ENCODE measurements at regions not wholly inside any gene's neighbourhood (a gene's known extent, or its start where the extent isn't known, plus 50 kb on each side); places are given as distances from the start of the nearest gene placed in this dataset.
"Not testable (repeated sequence)": the region's sequence is repeated elsewhere in the genome, so short reads cannot be mapped to it uniquely, and the experiment has no call there.

GRCh38 chr5:166803058-166803457 lies 1488.4 kb upstream of the WWC1 start:
- Histone ChIP-seq H3K9ac (ENCODE audit: control insufficient read depth, insufficient read depth, low read length) (no peak overlapping the region), H3K79me2 (ENCODE audit: control insufficient read depth, insufficient read depth, low read length) (no peaks in the 10 kb centered on the region), H4K20me1 (ENCODE audit: control insufficient read depth, insufficient read depth) (no peaks in the 10 kb centered on the region), H2AFZ (ENCODE audit: control insufficient read depth, low read depth, low read length) (no peak overlapping the region), H3K4me2 (ENCODE audit: control insufficient read depth, insufficient read depth) (no peak overlapping the region), H3K27ac (ENCODE audit: control insufficient read depth, insufficient read depth) (no peak overlapping the region), H3K27me3 (replicated peaks in 1 of 2; ENCODE audit: control insufficient read depth in 2 of 2, insufficient read depth in 2 of 2, low read length in 1 of 2) (no peaks in the 10 kb centered on the region), H3K36me3 (ENCODE audit: control insufficient read depth in 2 of 2, insufficient read depth in 2 of 2, low read length in 1 of 2) (no peaks in the 10 kb centered on the region), H3K4me1 (ENCODE audit: control insufficient read depth, insufficient read depth, low read length) (no peaks in the 10 kb centered on the region), H3K4me3 (no peak overlapping the region), H3K9me3 (replicated peaks; ENCODE audit: control insufficient read depth, insufficient read depth, low read length) (no peaks in the 10 kb centered on the region)
- TF ChIP-seq DPF2 (IDR thresholded peaks at IDR 0.05), result no peak
- no peak for TF ChIP-seq CTCF (IDR thresholded peaks at IDR 0.05 in 2 of 3, conservative IDR thresholded peaks at IDR 0.05 in 1 of 3; ENCODE audit: control insufficient read depth in 2 of 3, extremely low read depth in 1 of 3, insufficient read depth in 1 of 3, low read depth in 3 of 3, low read length in 3 of 3)
- TF ChIP-seq EGR1 (IDR thresholded peaks at IDR 0.05; ENCODE audit: borderline replicate concordance in 1 of 2, low read depth in 2 of 2, low read length in 2 of 2), result no peak
- BruUV-seq (replicated peaks), result no TSS peak
- POLR2A ChIA-PET, result no interaction called here
- in situ Hi-C loops (cut with MboI), result no loop called here
- FAIRE-seq, result no peak
- intact Hi-C loops (cut with micrococcal nuclease; ENCODE audit: unreplicated experiment), result no loop called here
- CTCF ChIA-PET, result no interaction called here
- 0% methylated on average over 1 of the region's 1 CpG for whole genome bisulfite sequencing (ENCODE audit: insufficient coverage, insufficient replicate concordance, low lambda C conversion rate, missing lambda C conversion rate)
- RAD21 ChIA-PET (ENCODE audit: unreplicated experiment), result no interaction called here
- DNase-seq (ENCODE audit: low read depth, low spot score), result no peak
- SMC1A ChIA-PET (ENCODE audit: uncharacterized antibody, unreplicated experiment), result no interaction called here
- ATAC-seq, result no peak

DNA sequence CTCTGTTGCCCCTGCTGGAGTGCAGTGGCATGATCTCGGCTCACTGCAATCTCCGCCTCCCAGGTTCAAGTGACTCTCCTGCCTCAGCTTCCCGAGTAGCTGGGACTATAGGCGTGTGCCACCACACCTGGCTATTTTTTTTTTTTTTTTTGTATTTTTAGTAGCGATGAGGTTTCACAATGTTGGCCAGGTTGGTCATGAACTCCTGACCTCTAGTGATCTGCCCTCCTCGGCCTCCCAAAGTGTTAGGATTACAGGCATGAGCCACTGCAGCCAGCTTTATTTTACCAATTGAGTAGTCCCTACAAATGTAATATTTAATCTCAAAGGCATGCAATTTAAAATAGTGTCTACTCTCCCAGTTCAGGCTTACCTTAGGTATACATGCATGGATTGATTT lies 1487.2 kb upstream of the WWC1 start:
- H3K4me1 ChIP-seq (ENCODE audit: control insufficient read depth, insufficient read depth, low read length); SMC1A ChIA-PET (ENCODE audit: uncharacterized antibody, unreplicated experiment); H3K36me3 ChIP-seq (ENCODE audit: control insufficient read depth in 2 of 2, insufficient read depth in 2 of 2, low read length in 1 of 2); H3K27me3 ChIP-seq (replicated peaks in 1 of 2; ENCODE audit: control insufficient read depth in 2 of 2, insufficient read depth in 2 of 2, low read length in 1 of 2); FAIRE-seq; RAD21 ChIA-PET (ENCODE audit: unreplicated experiment); H3K79me2 ChIP-seq (ENCODE audit: control insufficient read depth, insufficient read depth, low read length); intact Hi-C loops (cut with micrococcal nuclease; ENCODE audit: unreplicated experiment); H3K4me2 ChIP-seq (ENCODE audit: control insufficient read depth, insufficient read depth); H3K4me3 ChIP-seq; BruUV-seq (replicated peaks); DNase-seq (ENCODE audit: low read depth, low spot score); H3K9ac ChIP-seq (ENCODE audit: control insufficient read depth, insufficient read depth, low read length); in situ Hi-C loops (cut with MboI); H3K9me3 ChIP-seq (replicated peaks; ENCODE audit: control insufficient read depth, insufficient read depth, low read length); H4K20me1 ChIP-seq (ENCODE audit: control insufficient read depth, insufficient read depth); H3K27ac ChIP-seq (ENCODE audit: control insufficient read depth, insufficient read depth); H2AFZ ChIP-seq (ENCODE audit: control insufficient read depth, low read depth, low read length); CTCF ChIA-PET; ATAC-seq; POLR2A ChIA-PET: not testable (repeated sequence)
- WGBS (ENCODE audit: insufficient coverage, insufficient replicate concordance, low lambda C conversion rate, missing lambda C conversion rate), result 48% methylated on average over 4 of the region's 6 CpGs

- not testable (repeated sequence) for H4K20me1 ChIP-seq (ENCODE audit: control insufficient read depth, insufficient read depth); FAIRE-seq
- CTCF ChIA-PET, result interaction anchor here (0.6 kb wide), 1 partner anchor 76 kb away, joined by 3 read pairs; no protein-coding TSS in a partner anchor
Measured at GRCh38 chr5:166804693-166805092, 1486.8 kb upstream of the WWC1 start.

More at GRCh38 chr5:166804693-166805092, 1486.8 kb upstream of the WWC1 start:
- BruUV-seq (replicated peaks); POLR2A ChIA-PET; H3K27me3 ChIP-seq (replicated peaks in 1 of 2; ENCODE audit: control insufficient read depth in 2 of 2, insufficient read depth in 2 of 2, low read length in 1 of 2); H2AFZ ChIP-seq (ENCODE audit: control insufficient read depth, low read depth, low read length); H3K4me1 ChIP-seq (ENCODE audit: control insufficient read depth, insufficient read depth, low read length); H3K27ac ChIP-seq (ENCODE audit: control insufficient read depth, insufficient read depth); RAD21 ChIA-PET (ENCODE audit: unreplicated experiment); intact Hi-C loops (cut with micrococcal nuclease; ENCODE audit: unreplicated experiment); H3K9me3 ChIP-seq (replicated peaks; ENCODE audit: control insufficient read depth, insufficient read depth, low read length); H3K36me3 ChIP-seq (ENCODE audit: control insufficient read depth in 2 of 2, insufficient read depth in 2 of 2, low read length in 1 of 2); in situ Hi-C loops (cut with MboI); ATAC-seq; H3K9ac ChIP-seq (ENCODE audit: control insufficient read depth, insufficient read depth, low read length); H3K4me2 ChIP-seq (ENCODE audit: control insufficient read depth, insufficient read depth); H3K79me2 ChIP-seq (ENCODE audit: control insufficient read depth, insufficient read depth, low read length); H3K4me3 ChIP-seq; SMC1A ChIA-PET (ENCODE audit: uncharacterized antibody, unreplicated experiment); DNase-seq (ENCODE audit: low read depth, low spot score): not testable (repeated sequence)
- WGBS (ENCODE audit: insufficient coverage, insufficient replicate concordance, low lambda C conversion rate, missing lambda C conversion rate), result 35% methylated on average over 6 of the region's 6 CpGs

All from GM12878 (cell line).